GM23338 (cell line): ENCODE measurements at regions not wholly inside any gene's neighbourhood (a gene's known extent, or its start where the extent isn't known, plus 50 kb on each side); places are given as distances from the start of the nearest gene placed in this dataset.

ENCODE experiments used
- ATAC-seq: fragments of 200-7000 bp; cut with Tn5 transposase; 3 replicates; pipeline ENCODE4 v1.9.1; 2020
- DNase-seq: peaks from one replicate; pipeline ENCODE4 v3.0.0-alpha.2; 2015; ENCODE audit warnings: low spot score
- H2AFZ ChIP-seq: fragments of 200-600 bp; sonication (generic); 2 replicates; pipeline ENCODE4 v1.8.0; 2016; ENCODE audit warnings: antibody characterized with exemption, mild to moderate bottlenecking, moderate library complexity
- H3F3A ChIP-seq: fragments of 200-600 bp; sonication (generic); replicated peaks from 2 replicates; pipeline ENCODE4 v1.8.0; 2017; ENCODE audit warnings: antibody characterized with exemption, mixed run types, low read depth
- H3K27ac ChIP-seq: fragments of 200-600 bp; sonication (generic); 2 replicates; pipeline ENCODE4 v1.6.1; 2016; ENCODE audit warnings: low read depth
- H3K27me3 ChIP-seq: fragments of 200-600 bp; sonication (generic); 2 replicates; pipeline ENCODE4 v1.8.0; 2016; ENCODE audit warnings: mild to moderate bottlenecking, mixed run types, moderate library complexity; ENCODE audit not compliant: insufficient read depth
- H3K36me3 ChIP-seq: fragments of 200-600 bp; sonication (generic); 2 replicates; pipeline ENCODE4 v1.8.0; 2016; ENCODE audit warnings: mild to moderate bottlenecking; ENCODE audit not compliant: insufficient read depth
- H3K4me1 ChIP-seq: fragments of 200-600 bp; sonication (generic); 2 replicates; pipeline ENCODE4 v1.8.0; 2016; ENCODE audit warnings: mild to moderate bottlenecking, moderate library complexity; ENCODE audit not compliant: insufficient read depth
- H3K4me2 ChIP-seq: fragments of 200-600 bp; sonication (generic); 2 replicates; pipeline ENCODE4 v1.7.1; 2017; ENCODE audit warnings: mixed run types
- H3K4me3 ChIP-seq: fragments of 200-600 bp; sonication (generic); 2 replicates; pipeline ENCODE4 v1.6.1; 2016; ENCODE audit warnings: mixed run types
- H3K79me2 ChIP-seq: fragments of 200-600 bp; sonication (generic); replicated peaks from 2 replicates; pipeline ENCODE4 v1.8.0; 2017; ENCODE audit warnings: mild to moderate bottlenecking; ENCODE audit not compliant: insufficient read depth
- H3K9me2 ChIP-seq: fragments of 200-600 bp; sonication (generic); 2 replicates; pipeline ENCODE4 v1.8.0; 2017; ENCODE audit not compliant: insufficient read depth
- H4K20me1 ChIP-seq: fragments of 200-600 bp; sonication (generic); replicated peaks from 2 replicates; pipeline ENCODE4 v1.8.0; 2017; ENCODE audit warnings: mild to moderate bottlenecking; ENCODE audit not compliant: insufficient read depth
- H3K27ac Mint-ChIP-seq: 2 replicates; pipeline ENCODE4 v1.8.0; 2020; ENCODE audit warnings: inconsistent platforms, mild to moderate bottlenecking, moderate library complexity, mixed read lengths
- H3K27me3 Mint-ChIP-seq: 3 replicates; pipeline ENCODE4 v1.8.0; 2022; ENCODE audit warnings: low read depth, mild to moderate bottlenecking, moderate library complexity, mixed read lengths, inconsistent platforms; ENCODE audit not compliant: insufficient read depth, poor library complexity
- H3K36me3 Mint-ChIP-seq: 3 replicates; pipeline ENCODE4 v1.8.0; 2021; ENCODE audit warnings: low read depth, mild to moderate bottlenecking, inconsistent platforms, moderate library complexity, mixed read lengths
- H3K4me1 Mint-ChIP-seq: 3 replicates; pipeline ENCODE4 v1.8.0; 2020; ENCODE audit warnings: mild to moderate bottlenecking, inconsistent platforms, mixed read lengths
- H3K4me3 Mint-ChIP-seq: 3 replicates; pipeline ENCODE4 v1.8.0; 2021; ENCODE audit warnings: moderate library complexity, mild to moderate bottlenecking, inconsistent platforms, mixed read lengths
- H3K9me3 Mint-ChIP-seq: 3 replicates; pipeline ENCODE4 v1.8.0; 2020; ENCODE audit warnings: moderate library complexity, mild to moderate bottlenecking, inconsistent platforms, mixed read lengths
- CTCF ChIP-seq, 2 experiments: fragments of 200-600 bp in 1 of 2; sonication (generic) in 1 of 2; conservative IDR thresholded peaks; 2 replicates each; pipeline versions ENCODE4 v1.5.1 to v1.6.1; 2016 to 2017; ENCODE audit warnings: antibody characterized with exemption in 2 of 2, low read depth in 2 of 2, mild to moderate bottlenecking in 2 of 2, moderate library complexity in 1 of 2
- ETS1 ChIP-seq: IDR thresholded peaks from 2 replicates; pipeline ENCODE4 v1.6.1; 2016; ENCODE audit warnings: antibody characterized with exemption
- EZH2 ChIP-seq: fragments of 200-600 bp; sonication (generic); IDR thresholded peaks from one replicate; pipeline ENCODE4 v1.8.0; 2017; ENCODE audit warnings: antibody characterized with exemption, mild to moderate bottlenecking, low read depth; ENCODE audit not compliant: unreplicated experiment
- EZH2phosphoT487 ChIP-seq: fragments of 200-600 bp; sonication (generic); IDR thresholded peaks from one replicate; pipeline ENCODE4 v1.8.1; 2018; ENCODE audit warnings: antibody characterized with exemption; ENCODE audit not compliant: unreplicated experiment
- JUNB ChIP-seq: IDR thresholded peaks from one replicate; pipeline ENCODE4 v1.6.1; 2016; ENCODE audit warnings: antibody characterized with exemption; ENCODE audit not compliant: unreplicated experiment
- NANOG ChIP-seq: IDR thresholded peaks from 2 replicates; pipeline ENCODE4 v1.6.1; 2016; ENCODE audit warnings: antibody characterized with exemption, borderline replicate concordance
- REST ChIP-seq: IDR thresholded peaks from one replicate; pipeline ENCODE4 v1.6.1; 2018; ENCODE audit warnings: antibody characterized with exemption; ENCODE audit not compliant: unreplicated experiment
- STAT1 ChIP-seq: IDR thresholded peaks from one replicate; pipeline ENCODE4 v1.6.1; 2016; ENCODE audit warnings: antibody characterized with exemption; ENCODE audit not compliant: unreplicated experiment
- ZNF114 ChIP-seq: fragments of 250-450 bp; sonication (Bioruptor Pico); IDR thresholded peaks from 2 replicates; pipeline ENCODE4 v1.5.0; 2020; ENCODE audit warnings: mild to moderate bottlenecking, moderate library complexity
- ZNF331 ChIP-seq: fragments of 250-450 bp; sonication (Bioruptor Pico); IDR thresholded peaks from 2 replicates; pipeline ENCODE4 v1.5.0; 2020; ENCODE audit warnings: low read depth, mild to moderate bottlenecking, moderate library complexity
- ZNF462 ChIP-seq: fragments of 250-450 bp; sonication (Bioruptor Pico); IDR thresholded peaks from 2 replicates; pipeline ENCODE4 v1.5.0; 2020; ENCODE audit warnings: mild to moderate bottlenecking, moderate library complexity

GRCh38 chr2:180150606-180151005, 143.5 kb upstream of the CWC22 start:
- Histone ChIP-seq H3K4me2 (no peak overlapping the region), H3K27me3 (no peaks in the 10 kb centered on the region), H3F3A (no peaks in the 10 kb centered on the region), H4K20me1 (no peaks in the 10 kb centered on the region), H2AFZ (no peak overlapping the region), H3K4me3 (no peak overlapping the region), H3K9me2 (no peaks in the 10 kb centered on the region), H3K79me2 (no peaks in the 10 kb centered on the region), H3K27ac (no peak overlapping the region), H3K4me1 (peaks cover 16% of the 10 kb centered on the region), H3K36me3 (no peaks in the 10 kb centered on the region)
- no peaks in the 10 kb centered on the region for H3K36me3 Mint-ChIP-seq
- DNase-seq (no peak), ATAC-seq (no peak)
- no peak overlapping the region for H3K27ac Mint-ChIP-seq
- H3K27me3 Mint-ChIP-seq, result no peaks in the 10 kb centered on the region
- peaks cover 22% of the 10 kb centered on the region for H3K4me1 Mint-ChIP-seq
- H3K9me3 Mint-ChIP-seq, result no peaks in the 10 kb centered on the region
- H3K4me3 Mint-ChIP-seq, result no peak overlapping the region
- TF ChIP-seq CTCF (conservative IDR thresholded peaks at IDR 0.05; ENCODE audit: low read depth in 2 of 2) (no peak), ZNF331 (CRISPR knock-in tag) (no peak), JUNB (no peak), STAT1 (no peak), ZNF462 (CRISPR knock-in tag) (no peak), EZH2phosphoT487 (no peak), ETS1 (no peak), REST (no peak), NANOG (no peak), EZH2 (no peak), ZNF114 (CRISPR knock-in tag) (no peak)
